Ishikawa (cell line): ENCODE measurements at regions not wholly inside any gene's neighbourhood (a gene's known extent, or its start where the extent isn't known, plus 50 kb on each side); places are given as distances from the start of the nearest gene placed in this dataset.

Experiments used
- CEBPB ChIP-seq: IDR thresholded peaks from 2 replicates; pipeline ENCODE4 v1.6.1; 2012
- CREB1 ChIP-seq: IDR thresholded peaks from 2 replicates; pipeline ENCODE4 v1.6.1; 2012; ENCODE audit warnings: low read depth
- EGR1 ChIP-seq: IDR thresholded peaks from 2 replicates; pipeline ENCODE4 v1.6.1; 2012
- EP300 ChIP-seq: IDR thresholded peaks from 2 replicates; pipeline ENCODE4 v1.6.1; 2012; ENCODE audit warnings: borderline replicate concordance
- FOXM1 ChIP-seq: IDR thresholded peaks from 2 replicates; pipeline ENCODE4 v1.6.1; 2012; ENCODE audit warnings: low read depth, borderline replicate concordance
- MAX ChIP-seq: IDR thresholded peaks from 2 replicates; pipeline ENCODE4 v1.6.1; 2012
- NFIC ChIP-seq: IDR thresholded peaks from 2 replicates; pipeline ENCODE4 v1.6.1; 2012
- RAD21 ChIP-seq: IDR thresholded peaks from 2 replicates; pipeline ENCODE4 v1.6.1; 2012; ENCODE audit warnings: low read depth
- REST ChIP-seq: IDR thresholded peaks from 2 replicates; pipeline ENCODE4 v1.6.1; 2012; ENCODE audit warnings: low read depth, mild to moderate bottlenecking
- TAF1 ChIP-seq: IDR thresholded peaks from 2 replicates; pipeline ENCODE4 v1.6.1; 2012; ENCODE audit warnings: low read depth, mild to moderate bottlenecking
- TCF12 ChIP-seq: IDR thresholded peaks from 2 replicates; pipeline ENCODE4 v1.6.1; 2012; ENCODE audit warnings: low read depth
- TEAD4 ChIP-seq: IDR thresholded peaks from 2 replicates; pipeline ENCODE4 v1.6.1; 2012
- USF1 ChIP-seq: IDR thresholded peaks from 2 replicates; pipeline ENCODE4 v1.6.1; 2012
- YY1 ChIP-seq: IDR thresholded peaks from 2 replicates; pipeline ENCODE4 v1.6.1; 2012; ENCODE audit warnings: low read depth
- ZBTB7A ChIP-seq: IDR thresholded peaks from 2 replicates; pipeline ENCODE4 v1.6.1; 2012; ENCODE audit warnings: low read depth

- TF ChIP-seq EP300, result no peak
- TF ChIP-seq RAD21, result no peak
- no peak for TF ChIP-seq NFIC
- no peak for TF ChIP-seq ZBTB7A
- TF ChIP-seq YY1, result no peak
- TF ChIP-seq CREB1, result no peak
Observed at GRCh38 chr18:77701977-77702376, 452.3 kb downstream of the GALR1 start.

- TF ChIP-seq RAD21 (peak; percentile 35), ZBTB7A (no peak), CREB1 (no peak)
Observed at GRCh38 chr18:77702686-77703085, 453.0 kb downstream of the GALR1 start.

GRCh38 chr18:77705301-77705700 is 455.7 kb downstream of the GALR1 start:
- TF ChIP-seq NFIC (no peak), RAD21 (no peak), TEAD4 (no peak)

GRCh38 chr18:77708826-77709506 is 459.3 kb downstream of the GALR1 start:
- no peak for TF ChIP-seq ZBTB7A
- no peak for TF ChIP-seq TCF12
- no peak for TF ChIP-seq EP300
- no peak for TF ChIP-seq MAX
- no peak for TF ChIP-seq YY1
- no peak for TF ChIP-seq NFIC
- no peak for TF ChIP-seq REST
- TF ChIP-seq CEBPB, result no peak
- no peak for TF ChIP-seq USF1
- TF ChIP-seq TEAD4, result no peak
- TF ChIP-seq CREB1, result no peak
- TF ChIP-seq FOXM1, result no peak
- TF ChIP-seq TAF1, result no peak
- TF ChIP-seq RAD21, result no peak
- TF ChIP-seq EGR1, result no peak

GRCh38 chr18:77711096-77711495 is 461.4 kb downstream of the GALR1 start:
- TF ChIP-seq EP300 (no peak), CREB1 (no peak), TEAD4 (no peak), ZBTB7A (no peak)

- TF ChIP-seq MAX (no peak), RAD21 (no peak), TCF12 (no peak), TEAD4 (no peak), CREB1 (no peak), USF1 (no peak), CEBPB (no peak), EGR1 (no peak), YY1 (no peak), TAF1 (no peak), FOXM1 (no peak), ZBTB7A (no peak), REST (no peak), NFIC (no peak)
Observed at GRCh38 chr18:77714716-77715115, 465.1 kb downstream of the GALR1 start.

GRCh38 chr18:77716282-77716681 is 466.6 kb downstream of the GALR1 start:
- TF ChIP-seq CEBPB (no peak), CREB1 (no peak), USF1 (no peak), RAD21 (no peak), YY1 (no peak), TEAD4 (no peak), NFIC (no peak), EGR1 (no peak), MAX (no peak), TAF1 (no peak), EP300 (no peak), REST (no peak), ZBTB7A (no peak), FOXM1 (no peak), TCF12 (no peak)
